HCT116 (cell line): ENCODE measurements at regions not wholly inside any gene's neighbourhood (a gene's known extent, or its start where the extent isn't known, plus 50 kb on each side); places are given as distances from the start of the nearest gene placed in this dataset.

Experiments
- ATF3 ChIP-seq: IDR thresholded peaks from 2 replicates; pipeline ENCODE4 v1.6.1; 2012
- CEBPB ChIP-seq: IDR thresholded peaks from 2 replicates; pipeline ENCODE4 v1.6.1; 2012; ENCODE audit warnings: low read depth
- CTCF ChIP-seq, 3 experiments: fragments of 200-600 bp in 1 of 3; sonication (generic) in 1 of 3; IDR thresholded peaks in 2 of 3; conservative IDR thresholded peaks in 1 of 3; 2 replicates each; pipeline ENCODE4 v1.5.1; 2012 to 2017; ENCODE audit warnings: low read depth in 2 of 3, low read length in 2 of 3, antibody characterized with exemption in 1 of 3, borderline replicate concordance in 1 of 3, control low read depth in 1 of 3, mild to moderate bottlenecking in 1 of 3, mixed read lengths in 1 of 3, mixed run types in 1 of 3, moderate library complexity in 1 of 3; ENCODE audit not compliant: insufficient read depth in 1 of 3
- EZH2 ChIP-seq: fragments of 200-600 bp; sonication (generic); IDR thresholded peaks from 2 replicates; pipeline ENCODE4 v1.6.1; 2017; ENCODE audit warnings: antibody characterized with exemption, mixed run types
- FOSL1 ChIP-seq: IDR thresholded peaks from 2 replicates; pipeline ENCODE4 v1.6.1; 2012; ENCODE audit warnings: low read depth
- JUND ChIP-seq: IDR thresholded peaks from 2 replicates; pipeline ENCODE4 v1.6.1; 2012
- POLR2A ChIP-seq: IDR thresholded peaks from 2 replicates; pipeline ENCODE4 v1.7.0; 2011; ENCODE audit warnings: borderline replicate concordance; ENCODE audit not compliant: insufficient read depth, insufficient read length; ENCODE audit errors: extremely low read depth
- POLR2AphosphoS5 ChIP-seq: IDR thresholded peaks from 2 replicates; pipeline ENCODE4 v1.6.1; 2011; ENCODE audit warnings: mild to moderate bottlenecking, low read depth, low read length, moderate library complexity
- RAD21 ChIP-seq: IDR thresholded peaks from 2 replicates; pipeline ENCODE4 v1.6.1; 2012; ENCODE audit warnings: low read depth, mild to moderate bottlenecking
- REST ChIP-seq: IDR thresholded peaks from 2 replicates; pipeline ENCODE4 v1.6.1; 2012; ENCODE audit warnings: low read depth
- SIN3A ChIP-seq: IDR thresholded peaks from 2 replicates; pipeline ENCODE4 v1.6.1; 2012; ENCODE audit warnings: low read depth
- SP1 ChIP-seq: IDR thresholded peaks from 2 replicates; pipeline ENCODE4 v1.6.1; 2012; ENCODE audit warnings: low read depth
- ZBTB33 ChIP-seq: IDR thresholded peaks from 2 replicates; pipeline ENCODE4 v1.6.1; 2011; ENCODE audit warnings: mild to moderate bottlenecking, low read length, moderate library complexity; ENCODE audit not compliant: insufficient replicate concordance; ENCODE audit errors: extremely low read depth

GRCh38 chr1:218080863-218081262, 204.2 kb upstream of the RRP15 start:
- TF ChIP-seq POLR2A = no peak
- no peak for TF ChIP-seq POLR2AphosphoS5
- TF ChIP-seq FOSL1 = no peak
- no peak for TF ChIP-seq RAD21
- TF ChIP-seq SIN3A = no peak
- TF ChIP-seq CTCF (IDR thresholded peaks at IDR 0.05 in 2 of 3, conservative IDR thresholded peaks at IDR 0.05 in 1 of 3; ENCODE audit: borderline replicate concordance in 1 of 3, insufficient read depth in 1 of 3, low read depth in 2 of 3, low read length in 2 of 3) = no peak
- no peak for TF ChIP-seq EZH2
- no peak for TF ChIP-seq REST
- TF ChIP-seq CEBPB = no peak
- TF ChIP-seq ZBTB33 = no peak
- no peak for TF ChIP-seq JUND
- TF ChIP-seq SP1 = no peak
- TF ChIP-seq ATF3 = no peak
